CD14-positive monocyte (primary cell): ENCODE measurements at regions not wholly inside any gene's neighbourhood (a gene's known extent, or its start where the extent isn't known, plus 50 kb on each side); places are given as distances from the start of the nearest gene placed in this dataset.

ENCODE experiments used
- DNase-seq, 3 donors: peaks; one replicate each; pipeline ENCODE4 v3.0.0-alpha.2; 2011 to 2022
- H2AFZ ChIP-seq: 2 replicates; pipeline ENCODE4 v1.6.0; 2012; ENCODE audit warnings: mild to moderate bottlenecking, low read depth, low read length, inconsistent platforms; ENCODE audit not compliant: insufficient read depth, poor library complexity, severe bottlenecking
- H3K27ac ChIP-seq, 2 donors: 1 replicate in 1 of 2; 2 replicates in 1 of 2; pipeline ENCODE4 v1.5.1; 2012 to 2013; ENCODE audit warnings: low read length in 2 of 2, control low read depth in 1 of 2, inconsistent platforms in 1 of 2, low read depth in 1 of 2, mild to moderate bottlenecking in 1 of 2
- H3K27me3 ChIP-seq, 2 donors: one replicate each; pipeline versions ENCODE4 v1.6.0 to v1.6.1; 2011 to 2013; ENCODE audit warnings: low read length in 2 of 2; ENCODE audit not compliant: control insufficient read depth in 2 of 2, insufficient read depth in 2 of 2
- H3K36me3 ChIP-seq, 2 donors: replicated peaks in 1 of 2; 1 replicate in 1 of 2; 2 replicates in 1 of 2; pipeline versions ENCODE4 v1.5.1 to v1.6.1; 2012 to 2013; ENCODE audit warnings: low read length in 2 of 2, control low read depth in 1 of 2, inconsistent platforms in 1 of 2, mild to moderate bottlenecking in 1 of 2; ENCODE audit not compliant: insufficient read depth in 2 of 2, control insufficient read depth in 1 of 2
- H3K4me1 ChIP-seq, 2 donors: 1 replicate in 1 of 2; 2 replicates in 1 of 2; pipeline versions ENCODE4 v1.5.1 to v1.6.1; 2012 to 2013; ENCODE audit warnings: low read length in 2 of 2, control low read depth in 1 of 2, inconsistent platforms in 1 of 2, mild to moderate bottlenecking in 1 of 2, moderate library complexity in 1 of 2; ENCODE audit not compliant: insufficient read depth in 2 of 2, control insufficient read depth in 1 of 2
- H3K4me2 ChIP-seq: replicated peaks from 2 replicates; pipeline ENCODE3; 2012; ENCODE audit warnings: low read length, moderate library complexity, mild to moderate bottlenecking; ENCODE audit not compliant: poor library complexity, severe bottlenecking; ENCODE audit errors: extremely low read depth
- H3K4me3 ChIP-seq, 3 experiments: fragments of 200-600 bp in 1 of 3; sonication (generic) in 1 of 3; replicated peaks in 1 of 3; 1 replicate in 2 of 3; 2 replicates in 1 of 3; pipeline ENCODE4 v1.5.1; 2011 to 2013; ENCODE audit warnings: low read length in 3 of 3, mild to moderate bottlenecking in 3 of 3, control low read depth in 2 of 3, low read depth in 2 of 3, inconsistent platforms in 1 of 3, moderate library complexity in 1 of 3
- H3K79me2 ChIP-seq: 2 replicates; pipeline ENCODE4 v1.6.0; 2012; ENCODE audit warnings: mild to moderate bottlenecking, control low read depth, inconsistent platforms, low read length, moderate library complexity; ENCODE audit not compliant: insufficient read depth
- H3K9ac ChIP-seq: 2 replicates; pipeline ENCODE4 v1.6.0; 2017; ENCODE audit warnings: low read length, mild to moderate bottlenecking; ENCODE audit not compliant: insufficient read depth, poor library complexity, severe bottlenecking
- H3K9me3 ChIP-seq, 2 donors: replicated peaks in 1 of 2; 1 replicate in 1 of 2; 2 replicates in 1 of 2; pipeline versions ENCODE4 v1.5.1 to v1.6.1; 2012 to 2013; ENCODE audit warnings: low read length in 2 of 2, control low read depth in 1 of 2; ENCODE audit not compliant: control insufficient read depth in 1 of 2, insufficient read depth in 1 of 2
- H4K20me1 ChIP-seq: 2 replicates; pipeline ENCODE4 v1.6.0; 2012; ENCODE audit warnings: mild to moderate bottlenecking, low read length, control low read depth, moderate library complexity; ENCODE audit not compliant: insufficient read depth
- H3K27ac Mint-ChIP-seq, 7 donors: one replicate each; pipeline ENCODE4 v1.8.0; 2020; ENCODE audit warnings: mild to moderate bottlenecking in 7 of 7, mixed read lengths in 7 of 7, moderate library complexity in 6 of 7, inconsistent platforms in 2 of 7
- H3K27me3 Mint-ChIP-seq, 3 donors: one replicate each; pipeline ENCODE4 v1.8.0; 2021 to 2022; ENCODE audit warnings: low read depth in 3 of 3, mild to moderate bottlenecking in 3 of 3, mixed read lengths in 3 of 3, moderate library complexity in 3 of 3, inconsistent platforms in 1 of 3
- H3K36me3 Mint-ChIP-seq, 2 donors: one replicate each; pipeline ENCODE4 v1.8.0; 2020; ENCODE audit warnings: mixed read lengths in 2 of 2, inconsistent platforms in 1 of 2, mild to moderate bottlenecking in 1 of 2
- H3K4me1 Mint-ChIP-seq: one replicate; pipeline ENCODE4 v1.8.0; 2020; ENCODE audit warnings: mild to moderate bottlenecking, mixed read lengths
- H3K4me3 Mint-ChIP-seq, 2 donors: one replicate each; pipeline ENCODE4 v1.8.0; 2020; ENCODE audit warnings: mild to moderate bottlenecking in 2 of 2, mixed read lengths in 2 of 2, moderate library complexity in 1 of 2
- H3K9me3 Mint-ChIP-seq, 7 donors: one replicate each; pipeline ENCODE4 v1.8.0; 2020 to 2022; ENCODE audit warnings: mixed read lengths in 7 of 7, mild to moderate bottlenecking in 6 of 7, moderate library complexity in 6 of 7, inconsistent platforms in 2 of 7
- CTCF ChIP-seq: fragments of 200-600 bp; IDR thresholded peaks from one replicate; pipeline ENCODE4 v1.8.0; 2022; ENCODE audit warnings: antibody characterized with exemption, mild to moderate bottlenecking
- WGBS: methylation state at CpG from one replicate; pipeline ENCODE4 v1.1.5; 2013; ENCODE audit warnings: missing lambda C conversion rate; ENCODE audit not compliant: insufficient coverage; 5-methylcytosine and 5-hydroxymethylcytosine counted together
- intact Hi-C, 2 donors: fragments of 100-400 bp; cut with micrococcal nuclease; formaldehyde crosslinking; loops; one replicate each; pipeline versions ENCODE4 v1.15.0 to v1.15.1; 2023

- H3K4me1 ChIP-seq = no peaks in the 10 kb centered on the region
- 92% methylated on average over 5 of the region's 9 CpGs for WGBS
- H3K4me2 ChIP-seq = no peak overlapping the region
- no peaks in the 10 kb centered on the region for H3K27me3 ChIP-seq
- no peaks in the 10 kb centered on the region for H4K20me1 ChIP-seq
- H3K27ac Mint-ChIP-seq = no peak overlapping the region
- no peak for TF ChIP-seq CTCF
- H3K4me3 ChIP-seq = no peak overlapping the region
- no peak overlapping the region for H2AFZ ChIP-seq
- H3K9me3 ChIP-seq = no peaks in the 10 kb centered on the region
- DNase-seq = no peak
- no peaks in the 10 kb centered on the region for H3K36me3 ChIP-seq
- H3K4me3 Mint-ChIP-seq = no peak overlapping the region
- intact Hi-C loops = no loop called here
- H3K9me3 Mint-ChIP-seq = peaks cover 0 to 3% (median 0%) of the 10 kb centered on the region in 7 donors
- no peaks in the 10 kb centered on the region for H3K79me2 ChIP-seq
- H3K27ac ChIP-seq = no peak overlapping the region
- peaks cover 2% of the 10 kb centered on the region in 3 donors for H3K27me3 Mint-ChIP-seq
- no peak overlapping the region for H3K9ac ChIP-seq
- no peaks in the 10 kb centered on the region for H3K36me3 Mint-ChIP-seq
- H3K4me1 Mint-ChIP-seq = no peaks in the 10 kb centered on the region
These were observed 123.8 kb upstream of the TJP1 start for GRCh38 chr15:29945943-29946596.

- Mint-ChIP-seq H3K4me3 (no peak overlapping the region), H3K27ac (no peak overlapping the region), H3K36me3 (no peaks in the 10 kb centered on the region), H3K9me3 (peaks cover 0 to 3% (median 0%) of the 10 kb centered on the region in 7 donors), H3K27me3 (peaks cover 2% of the 10 kb centered on the region in 3 donors), H3K4me1 (no peaks in the 10 kb centered on the region)
- Histone ChIP-seq H3K4me1 (no peaks in the 10 kb centered on the region), H3K79me2 (no peaks in the 10 kb centered on the region), H3K9me3 (no peaks in the 10 kb centered on the region), H3K9ac (no peak overlapping the region), H3K36me3 (no peaks in the 10 kb centered on the region), H4K20me1 (no peaks in the 10 kb centered on the region), H2AFZ (no peak overlapping the region), H3K27me3 (no peaks in the 10 kb centered on the region), H3K27ac (no peak overlapping the region), H3K4me3 (no peak overlapping the region), H3K4me2 (no peak overlapping the region)
- WGBS = 100% methylated on average over 1 of the region's 2 CpGs
- DNase-seq = no peak
- intact Hi-C loops = no loop called here
- TF ChIP-seq CTCF = no peak
These were observed 122.7 kb upstream of the TJP1 start for GRCh38 chr15:29944925-29945324.
